ENCODE measurements at regions not wholly inside any gene's neighbourhood (a gene's known extent, or its start where the extent isn't known, plus 50 kb on each side); places are given as distances from the start of the nearest gene placed in this dataset.

GRCh38 chr2:2787301-2787907 is 456.3 kb upstream of the MYT1L start:
- Histone ChIP-seq H3K9me3 (replicated peaks in 1 of 3) (no peaks in the 10 kb centered on the region), H3K27me3 (peaks cover 3% of the 10 kb centered on the region), H3K36me3 (replicated peaks in 1 of 2) (no peaks in the 10 kb centered on the region), H3K4me3 (no peak overlapping the region), H3K4me1 (replicated peaks in 1 of 2) (no peaks in the 10 kb centered on the region), H3K27ac (no peak overlapping the region)
- 78 to 85% (median 80%) methylated on average over 12 to 19 of the region's 19 CpGs for WGBS, 4 donors
- DNase-seq = peak in 1 of 7 donors; percentile 63
- intact Hi-C loops (cut with DNase I) = no loop called here
- TF ChIP-seq CTCF (IDR thresholded peaks at IDR 0.05) (no peak), POLR2A (IDR thresholded peaks at IDR 0.05) (no peak)

- TF ChIP-seq POLR2A (IDR thresholded peaks at IDR 0.05) = no peak
- no peak for TF ChIP-seq CTCF (IDR thresholded peaks at IDR 0.05)
- 56 to 76% (median 62%) methylated on average over 8 to 9 of the region's 9 CpGs for WGBS, 4 donors
- no peak for DNase-seq
- intact Hi-C loops (cut with DNase I) = no loop called here
- no peaks in the 10 kb centered on the region for H3K4me1 ChIP-seq (replicated peaks in 1 of 2)
- H3K9me3 ChIP-seq (replicated peaks in 1 of 3) = no peaks in the 10 kb centered on the region
- H3K27ac ChIP-seq = no peak overlapping the region
- no peaks in the 10 kb centered on the region for H3K27me3 ChIP-seq
- H3K36me3 ChIP-seq (replicated peaks in 1 of 2) = no peaks in the 10 kb centered on the region
- no peak overlapping the region for H3K4me3 ChIP-seq
Observed at GRCh38 chr2:2782007-2782406, 450.9 kb upstream of the MYT1L start.

- Histone ChIP-seq H3K9me3 (replicated peaks in 1 of 3) (no peaks in the 10 kb centered on the region), H3K27ac (no peak overlapping the region), H3K36me3 (replicated peaks in 1 of 2) (no peaks in the 10 kb centered on the region), H3K4me3 (no peak overlapping the region), H3K4me1 (replicated peaks in 1 of 2) (no peaks in the 10 kb centered on the region), H3K27me3 (no peaks in the 10 kb centered on the region)
- intact Hi-C loops (cut with DNase I) = no loop called here
- no peak for DNase-seq
- TF ChIP-seq POLR2A (IDR thresholded peaks at IDR 0.05) (no peak), CTCF (IDR thresholded peaks at IDR 0.05) (no peak)
- 45 to 65% (median 57%) methylated on average over 3 of the region's 3 CpGs for WGBS, 4 donors
Observed at GRCh38 chr2:2779727-2780126, 448.7 kb upstream of the MYT1L start.

GRCh38 chr2:2777876-2778275 is 446.8 kb upstream of the MYT1L start:
- no peak overlapping the region for H3K27ac ChIP-seq
- H3K4me1 ChIP-seq (replicated peaks in 1 of 2) = no peaks in the 10 kb centered on the region
- H3K4me3 ChIP-seq = no peak overlapping the region
- WGBS, 4 donors = 95 to 100% (median 96%) methylated on average over 2 of the region's 2 CpGs
- no peak for TF ChIP-seq POLR2A (IDR thresholded peaks at IDR 0.05)
- TF ChIP-seq CTCF (IDR thresholded peaks at IDR 0.05) = no peak
- no peaks in the 10 kb centered on the region for H3K36me3 ChIP-seq (replicated peaks in 1 of 2)
- H3K9me3 ChIP-seq (replicated peaks in 1 of 3) = no peaks in the 10 kb centered on the region
- DNase-seq = no peak
- intact Hi-C loops (cut with DNase I) = no loop called here
- no peaks in the 10 kb centered on the region for H3K27me3 ChIP-seq
